Head of caudate nucleus (tissue), 42 donors: ENCODE measurements at regions not wholly inside any gene's neighbourhood (a gene's known extent, or its start where the extent isn't known, plus 50 kb on each side); places are given as distances from the start of the nearest gene placed in this dataset.

Experiments used
- DNase-seq, 42 donors: peaks; one replicate each; pipeline versions ENCODE4 v3.0.0 to v3.0.0-alpha.2; 2020 to 2021; ENCODE audit warnings: mixed read lengths in 7 of 42
- intact Hi-C: fragments of 100-400 bp; cut with DNase I; formaldehyde crosslinking; loops from one replicate; pipeline ENCODE4 v1.15.0; 2022

- intact Hi-C loops = no loop called here
- DNase-seq = no peak
Measured at GRCh38 chr7:26538689-26539088, 247.0 kb downstream of the SNX10 start.

- intact Hi-C loops = no loop called here
- no peak for DNase-seq
Measured at GRCh38 chr7:26543340-26543739, 251.7 kb downstream of the SNX10 start.

GRCh38 chr7:26543951-26544350 lies 252.3 kb downstream of the SNX10 start:
- DNase-seq = no peak
- intact Hi-C loops = no loop called here

GRCh38 chr7:26546508-26547053 lies 254.9 kb downstream of the SNX10 start:
- intact Hi-C loops = no loop called here
- no peak for DNase-seq

DNA sequence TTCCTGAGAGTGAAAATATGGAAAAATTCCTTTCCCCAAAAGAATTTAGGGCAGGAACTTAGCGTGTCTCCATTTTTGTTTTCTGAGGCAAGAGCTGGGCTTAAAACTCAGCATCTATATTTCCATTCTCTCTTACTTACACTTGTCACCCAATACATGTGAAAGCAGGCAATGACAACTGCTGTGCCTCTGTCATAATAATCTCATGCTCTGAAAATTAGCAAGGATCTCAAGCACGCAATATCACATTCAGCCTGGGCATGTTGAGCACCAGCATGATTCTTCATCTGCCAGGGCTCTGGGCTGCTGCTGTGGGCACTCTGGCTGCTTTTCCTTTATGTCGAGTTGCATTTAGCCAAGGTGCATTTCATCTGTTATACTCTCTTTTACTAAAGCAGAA lies 255.5 kb downstream of the SNX10 start:
- intact Hi-C loops = no loop called here
- DNase-seq = no peak

GRCh38 chr7:26549281-26549944 lies 257.8 kb downstream of the SNX10 start:
- no peak for DNase-seq
- intact Hi-C loops = no loop called here

GRCh38 chr7:26550492-26550891 lies 258.8 kb downstream of the SNX10 start:
- intact Hi-C loops = no loop called here
- no peak for DNase-seq

DNA sequence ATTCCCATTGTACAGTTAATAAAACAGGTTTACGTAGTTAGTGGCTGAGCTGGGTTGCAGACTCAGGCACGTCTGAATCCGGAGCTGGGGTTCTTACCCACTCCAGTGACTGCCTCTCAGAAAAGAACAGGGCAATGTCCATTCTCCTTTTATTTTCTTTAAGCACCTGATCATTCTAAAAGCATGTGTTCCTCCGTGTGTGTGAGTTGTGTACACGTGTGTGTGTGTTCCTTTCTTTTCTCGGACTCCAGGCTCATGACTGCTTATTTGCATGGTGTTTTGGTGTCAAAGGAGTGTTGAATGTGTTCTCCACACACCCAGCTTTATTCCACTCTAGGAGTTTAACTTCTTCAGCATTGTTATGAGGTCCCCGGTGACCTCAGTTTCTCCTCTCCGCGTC lies 260.1 kb downstream of the SNX10 start:
- intact Hi-C loops = no loop called here
- DNase-seq = no peak

DNA sequence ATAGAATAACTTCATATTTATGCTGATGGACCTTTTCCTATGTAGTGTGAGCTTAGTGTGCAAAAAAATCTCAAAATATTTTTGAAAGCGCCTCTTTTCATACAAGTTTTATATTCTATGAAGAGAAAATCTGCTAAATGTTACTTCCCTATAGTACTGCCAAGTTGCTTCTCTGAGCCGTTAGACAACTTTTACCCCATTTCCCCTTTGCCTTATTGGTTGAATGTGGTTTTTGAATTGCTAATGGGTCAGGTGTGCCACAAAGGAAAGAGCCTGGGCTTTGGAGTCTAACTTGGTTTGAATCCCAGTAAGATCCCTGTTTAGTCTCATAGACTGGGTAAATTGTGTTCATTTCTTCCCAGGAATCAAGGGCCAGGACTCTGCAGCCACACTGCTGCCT lies 261.5 kb downstream of the SNX10 start:
- no peak for DNase-seq
- intact Hi-C loops = no loop called here

DNA sequence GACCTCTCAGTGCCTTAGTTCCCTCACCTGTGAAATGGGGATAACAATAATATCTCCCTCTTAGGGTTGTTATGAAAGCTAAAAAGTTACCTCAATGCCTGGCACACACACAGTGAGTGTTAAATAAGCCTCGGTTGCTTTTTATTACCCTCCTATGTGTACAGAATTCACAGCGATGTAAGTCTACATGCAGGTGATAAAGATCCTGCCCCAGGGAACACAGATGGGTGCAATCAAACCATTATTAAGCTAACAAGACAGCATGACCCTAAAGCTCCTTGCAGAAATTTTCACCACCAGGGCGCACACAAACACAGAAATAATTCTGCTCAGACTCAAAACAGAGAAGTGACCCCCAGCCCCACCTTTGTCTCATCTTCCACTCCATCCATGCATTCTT lies 261.9 kb downstream of the SNX10 start:
- DNase-seq = no peak
- intact Hi-C loops = no loop called here

DNA sequence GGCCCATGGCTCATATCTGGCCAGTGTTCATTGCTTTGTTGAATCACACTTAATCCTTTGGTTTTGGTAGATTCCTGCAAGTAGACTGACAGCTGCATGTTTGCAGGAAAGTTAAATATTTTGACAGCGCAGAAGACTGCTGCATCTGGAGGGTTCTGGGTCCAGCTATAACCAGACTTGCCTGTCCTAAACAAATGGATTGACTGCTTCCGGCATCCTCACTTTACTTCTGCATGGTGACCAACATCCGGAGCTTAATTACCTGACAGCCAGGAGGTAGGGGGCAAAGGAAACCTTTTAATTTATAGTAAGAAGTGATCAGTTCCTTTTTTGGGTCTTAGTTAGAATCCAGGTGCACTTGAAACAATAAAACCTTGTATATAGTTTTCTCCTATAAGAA lies 263.3 kb downstream of the SNX10 start:
- no peak for DNase-seq
- intact Hi-C loops = no loop called here

DNA sequence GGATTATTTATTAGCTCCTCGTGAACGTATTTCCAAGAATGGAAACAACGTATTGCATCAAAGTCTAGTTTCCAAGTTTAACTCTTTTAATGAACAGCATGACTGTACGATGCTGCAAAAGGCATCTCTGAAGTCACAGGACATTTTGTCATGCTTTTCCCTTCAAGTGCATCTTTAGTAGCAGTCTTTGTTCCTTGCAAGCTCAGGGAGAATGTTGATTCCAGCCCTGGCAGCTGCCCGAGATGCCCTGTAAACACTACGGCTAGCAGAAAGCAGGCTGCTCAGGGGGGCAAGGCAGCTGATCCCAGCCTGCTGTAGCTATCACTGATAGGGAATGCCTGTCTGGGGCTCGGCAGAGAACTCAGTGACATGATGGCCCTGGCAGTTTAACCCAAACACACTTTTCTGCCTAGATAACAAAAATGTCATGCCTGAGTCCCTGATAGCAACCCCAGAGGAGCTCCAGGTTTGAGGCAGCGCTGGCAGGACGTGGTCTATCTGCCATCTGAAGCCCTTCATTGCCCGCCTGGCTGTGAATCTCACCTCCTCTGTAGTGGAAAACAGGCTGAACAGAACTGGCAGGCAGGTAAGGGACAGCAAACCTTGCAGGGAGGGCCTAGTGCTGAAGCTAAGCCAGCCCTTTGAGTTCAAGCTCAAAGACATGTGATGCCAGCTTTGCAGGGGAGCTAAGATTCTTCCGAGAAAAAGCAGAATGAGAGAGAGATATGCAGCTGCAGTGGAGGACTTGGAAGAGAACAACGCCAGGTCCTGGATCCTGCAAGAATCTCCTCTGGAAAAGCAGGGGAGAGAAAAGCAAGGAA lies 264.6 kb downstream of the SNX10 start:
- intact Hi-C loops = no loop called here

DNA sequence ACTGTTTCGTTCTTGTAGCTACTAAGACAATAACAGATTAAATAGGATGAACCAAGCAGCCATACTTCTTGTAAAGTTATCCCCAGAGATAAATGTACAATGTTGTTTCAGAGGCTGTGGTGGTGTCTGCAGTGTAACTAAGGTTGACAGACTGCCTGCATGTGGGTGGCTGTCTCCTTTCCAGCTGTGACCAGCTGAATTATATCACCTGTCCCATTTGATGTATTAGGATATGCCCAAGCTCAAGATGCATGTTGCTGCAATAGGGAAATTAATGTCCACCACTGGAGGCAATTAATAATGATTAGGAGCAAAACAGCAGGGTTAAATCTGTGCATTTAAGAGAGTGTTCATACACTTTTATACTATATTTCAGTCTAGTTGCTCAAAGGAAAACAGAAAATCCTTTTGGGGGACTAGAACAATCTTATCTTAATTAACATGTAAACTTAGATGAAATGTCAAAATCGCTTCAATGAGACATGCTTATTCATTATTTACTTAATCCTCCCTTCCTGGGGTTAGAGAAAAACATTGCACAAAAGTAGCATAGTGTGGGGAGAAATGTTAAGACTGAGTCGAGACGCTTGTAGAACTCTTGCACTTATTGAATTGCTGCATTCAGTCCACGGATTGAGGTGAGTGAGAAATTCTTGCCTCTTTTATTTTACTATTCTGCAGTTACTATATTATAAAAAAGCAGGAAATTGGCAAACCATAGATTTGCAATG lies 269.0 kb downstream of the SNX10 start:
- no peak for DNase-seq
- intact Hi-C loops = no loop called here

More for the DNA sequence above, 264.6 kb downstream of the SNX10 start:
- DNase-seq = peak in 1 of 42 donors; percentile 20

DNA sequence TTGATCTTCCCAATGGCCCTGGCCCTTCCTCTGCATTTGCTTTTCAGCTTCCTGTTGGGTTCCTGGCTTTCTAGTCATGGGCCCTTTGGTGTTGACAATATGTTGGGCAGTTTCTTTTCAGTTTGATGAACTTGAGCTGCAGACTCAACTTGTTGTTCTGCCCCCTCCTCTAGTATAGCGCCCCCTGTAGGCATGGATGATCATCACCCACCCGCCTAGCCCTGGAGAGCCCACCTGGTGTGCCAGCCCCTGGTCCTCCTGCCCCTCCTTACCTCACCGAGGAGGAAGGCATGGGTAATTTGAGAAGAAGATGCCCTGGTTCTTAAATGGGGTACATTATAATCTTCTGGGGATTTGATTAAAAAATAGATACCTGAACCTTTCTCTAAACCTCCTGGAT lies 271.2 kb downstream of the SNX10 start:
- intact Hi-C loops = no loop called here
- DNase-seq = no peak

GRCh38 chr7:26563406-26563805 lies 271.7 kb downstream of the SNX10 start:
- DNase-seq = no peak
- intact Hi-C loops = no loop called here

GRCh38 chr7:26567266-26567665 lies 275.6 kb downstream of the SNX10 start:
- no peak for DNase-seq
- intact Hi-C loops = no loop called here

GRCh38 chr7:26574476-26574875 lies 282.8 kb downstream of the SNX10 start:
- intact Hi-C loops = no loop called here
- peak in 19 of 42 donors; percentile 5 to 62 (median 20) for DNase-seq

- intact Hi-C loops = no loop called here
- no peak for DNase-seq
Measured at GRCh38 chr7:26580064-26580591, 284.3 kb downstream of the SKAP2 start.

GRCh38 chr7:26580711-26581110 lies 283.7 kb downstream of the SKAP2 start:
- DNase-seq = no peak
- intact Hi-C loops = no loop called here
